GM23338 (cell line): ENCODE measurements at regions not wholly inside any gene's neighbourhood (a gene's known extent, or its start where the extent isn't known, plus 50 kb on each side); places are given as distances from the start of the nearest gene placed in this dataset.

ENCODE experiments used
- ATAC-seq: fragments of 200-7000 bp; cut with Tn5 transposase; 3 replicates; pipeline ENCODE4 v1.9.1; 2020
- DNase-seq: peaks from one replicate; pipeline ENCODE4 v3.0.0-alpha.2; 2015; ENCODE audit warnings: low spot score
- H2AFZ ChIP-seq: fragments of 200-600 bp; sonication (generic); 2 replicates; pipeline ENCODE4 v1.8.0; 2016; ENCODE audit warnings: antibody characterized with exemption, mild to moderate bottlenecking, moderate library complexity
- H3F3A ChIP-seq: fragments of 200-600 bp; sonication (generic); replicated peaks from 2 replicates; pipeline ENCODE4 v1.8.0; 2017; ENCODE audit warnings: antibody characterized with exemption, mixed run types, low read depth
- H3K27ac ChIP-seq: fragments of 200-600 bp; sonication (generic); 2 replicates; pipeline ENCODE4 v1.6.1; 2016; ENCODE audit warnings: low read depth
- H3K27me3 ChIP-seq: fragments of 200-600 bp; sonication (generic); 2 replicates; pipeline ENCODE4 v1.8.0; 2016; ENCODE audit warnings: mild to moderate bottlenecking, mixed run types, moderate library complexity; ENCODE audit not compliant: insufficient read depth
- H3K36me3 ChIP-seq: fragments of 200-600 bp; sonication (generic); 2 replicates; pipeline ENCODE4 v1.8.0; 2016; ENCODE audit warnings: mild to moderate bottlenecking; ENCODE audit not compliant: insufficient read depth
- H3K4me1 ChIP-seq: fragments of 200-600 bp; sonication (generic); 2 replicates; pipeline ENCODE4 v1.8.0; 2016; ENCODE audit warnings: mild to moderate bottlenecking, moderate library complexity; ENCODE audit not compliant: insufficient read depth
- H3K4me2 ChIP-seq: fragments of 200-600 bp; sonication (generic); 2 replicates; pipeline ENCODE4 v1.7.1; 2017; ENCODE audit warnings: mixed run types
- H3K4me3 ChIP-seq: fragments of 200-600 bp; sonication (generic); 2 replicates; pipeline ENCODE4 v1.6.1; 2016; ENCODE audit warnings: mixed run types
- H3K79me2 ChIP-seq: fragments of 200-600 bp; sonication (generic); replicated peaks from 2 replicates; pipeline ENCODE4 v1.8.0; 2017; ENCODE audit warnings: mild to moderate bottlenecking; ENCODE audit not compliant: insufficient read depth
- H3K9me2 ChIP-seq: fragments of 200-600 bp; sonication (generic); 2 replicates; pipeline ENCODE4 v1.8.0; 2017; ENCODE audit not compliant: insufficient read depth
- H4K20me1 ChIP-seq: fragments of 200-600 bp; sonication (generic); replicated peaks from 2 replicates; pipeline ENCODE4 v1.8.0; 2017; ENCODE audit warnings: mild to moderate bottlenecking; ENCODE audit not compliant: insufficient read depth
- H3K27ac Mint-ChIP-seq: 2 replicates; pipeline ENCODE4 v1.8.0; 2020; ENCODE audit warnings: inconsistent platforms, mild to moderate bottlenecking, moderate library complexity, mixed read lengths
- H3K27me3 Mint-ChIP-seq: 3 replicates; pipeline ENCODE4 v1.8.0; 2022; ENCODE audit warnings: low read depth, mild to moderate bottlenecking, moderate library complexity, mixed read lengths, inconsistent platforms; ENCODE audit not compliant: insufficient read depth, poor library complexity
- H3K36me3 Mint-ChIP-seq: 3 replicates; pipeline ENCODE4 v1.8.0; 2021; ENCODE audit warnings: low read depth, mild to moderate bottlenecking, inconsistent platforms, moderate library complexity, mixed read lengths
- H3K4me1 Mint-ChIP-seq: 3 replicates; pipeline ENCODE4 v1.8.0; 2020; ENCODE audit warnings: mild to moderate bottlenecking, inconsistent platforms, mixed read lengths
- H3K4me3 Mint-ChIP-seq: 3 replicates; pipeline ENCODE4 v1.8.0; 2021; ENCODE audit warnings: moderate library complexity, mild to moderate bottlenecking, inconsistent platforms, mixed read lengths
- H3K9me3 Mint-ChIP-seq: 3 replicates; pipeline ENCODE4 v1.8.0; 2020; ENCODE audit warnings: moderate library complexity, mild to moderate bottlenecking, inconsistent platforms, mixed read lengths
- CREB1 ChIP-seq: fragments of 250-450 bp; sonication (Bioruptor Pico); IDR thresholded peaks from 2 replicates; pipeline ENCODE4 v1.5.0; 2020; ENCODE audit warnings: low read depth, mild to moderate bottlenecking, moderate library complexity
- CTCF ChIP-seq, 2 experiments: fragments of 200-600 bp in 1 of 2; sonication (generic) in 1 of 2; conservative IDR thresholded peaks; 2 replicates each; pipeline versions ENCODE4 v1.5.1 to v1.6.1; 2016 to 2017; ENCODE audit warnings: antibody characterized with exemption in 2 of 2, low read depth in 2 of 2, mild to moderate bottlenecking in 2 of 2, moderate library complexity in 1 of 2
- ETS1 ChIP-seq: IDR thresholded peaks from 2 replicates; pipeline ENCODE4 v1.6.1; 2016; ENCODE audit warnings: antibody characterized with exemption
- EZH2 ChIP-seq: fragments of 200-600 bp; sonication (generic); IDR thresholded peaks from one replicate; pipeline ENCODE4 v1.8.0; 2017; ENCODE audit warnings: antibody characterized with exemption, mild to moderate bottlenecking, low read depth; ENCODE audit not compliant: unreplicated experiment
- EZH2phosphoT487 ChIP-seq: fragments of 200-600 bp; sonication (generic); IDR thresholded peaks from one replicate; pipeline ENCODE4 v1.8.1; 2018; ENCODE audit warnings: antibody characterized with exemption; ENCODE audit not compliant: unreplicated experiment
- JUNB ChIP-seq: IDR thresholded peaks from one replicate; pipeline ENCODE4 v1.6.1; 2016; ENCODE audit warnings: antibody characterized with exemption; ENCODE audit not compliant: unreplicated experiment
- NANOG ChIP-seq: IDR thresholded peaks from 2 replicates; pipeline ENCODE4 v1.6.1; 2016; ENCODE audit warnings: antibody characterized with exemption, borderline replicate concordance
- POLR2AphosphoS5 ChIP-seq: IDR thresholded peaks from 2 replicates; pipeline ENCODE4 v1.6.1; 2016; ENCODE audit warnings: antibody characterized with exemption, low read depth
- STAT1 ChIP-seq: IDR thresholded peaks from one replicate; pipeline ENCODE4 v1.6.1; 2016; ENCODE audit warnings: antibody characterized with exemption; ENCODE audit not compliant: unreplicated experiment
- ZNF114 ChIP-seq: fragments of 250-450 bp; sonication (Bioruptor Pico); IDR thresholded peaks from 2 replicates; pipeline ENCODE4 v1.5.0; 2020; ENCODE audit warnings: mild to moderate bottlenecking, moderate library complexity
- ZNF331 ChIP-seq: fragments of 250-450 bp; sonication (Bioruptor Pico); IDR thresholded peaks from 2 replicates; pipeline ENCODE4 v1.5.0; 2020; ENCODE audit warnings: low read depth, mild to moderate bottlenecking, moderate library complexity

- no peaks in the 10 kb centered on the region for H3K27me3 Mint-ChIP-seq
- H3K27me3 ChIP-seq: no peaks in the 10 kb centered on the region
- ATAC-seq: peak; percentile 66
Measured at GRCh38 chr5:61860978-61861377, 445.0 kb upstream of the KIF2A start.

GRCh38 chr5:61866930-61867329, 439.1 kb upstream of the KIF2A start:
- ATAC-seq: no peak
- Histone ChIP-seq H2AFZ (no peak overlapping the region), H3K4me2 (no peak overlapping the region), H3K4me1 (no peaks in the 10 kb centered on the region), H3K36me3 (peaks cover 7% of the 10 kb centered on the region; the same call in 1 of the 2 replicates), H3K79me2 (no peaks in the 10 kb centered on the region), H3F3A (no peaks in the 10 kb centered on the region), H3K4me3 (no peak overlapping the region), H4K20me1 (no peaks in the 10 kb centered on the region), H3K27ac (no peak overlapping the region), H3K9me2 (peaks cover 2% of the 10 kb centered on the region; the same call in 1 of the 2 replicates), H3K27me3 (no peaks in the 10 kb centered on the region)
- Mint-ChIP-seq H3K36me3 (peaks cover 9% of the 10 kb centered on the region), H3K9me3 (peaks cover 18% of the 10 kb centered on the region), H3K4me3 (no peak overlapping the region), H3K27me3 (peaks cover 6% of the 10 kb centered on the region), H3K27ac (no peak overlapping the region), H3K4me1 (no peaks in the 10 kb centered on the region)
- TF ChIP-seq NANOG (no peak), POLR2AphosphoS5 (no peak), ZNF114 (no peak), EZH2phosphoT487 (no peak), ZNF331 (CRISPR knock-in tag) (no peak), CREB1 (CRISPR knock-in tag) (no peak), STAT1 (no peak), ETS1 (no peak), EZH2 (no peak)
- DNase-seq: no peak

More at GRCh38 chr5:61860978-61861377, 445.0 kb upstream of the KIF2A start:
- H3K79me2 ChIP-seq: no peaks in the 10 kb centered on the region
- no peak overlapping the region for H3K4me2 ChIP-seq
- no peaks in the 10 kb centered on the region for H3F3A ChIP-seq
- peak; percentile 28 for DNase-seq
- H3K9me3 Mint-ChIP-seq: no peaks in the 10 kb centered on the region
- H4K20me1 ChIP-seq: no peaks in the 10 kb centered on the region
- H3K27ac ChIP-seq: no peak overlapping the region
- no peaks in the 10 kb centered on the region for H3K9me2 ChIP-seq
- no peak overlapping the region for H3K4me3 ChIP-seq
- TF ChIP-seq CTCF (conservative IDR thresholded peaks at IDR 0.05; ENCODE audit: low read depth in 2 of 2) (peak in 1 of 2 experiments; percentile 15; a peak in 1 of 4 replicates), CREB1 (CRISPR knock-in tag) (no peak), JUNB (no peak)
- no peaks in the 10 kb centered on the region for H3K36me3 Mint-ChIP-seq
- no peaks in the 10 kb centered on the region for H3K4me1 Mint-ChIP-seq
- no peaks in the 10 kb centered on the region for H3K4me1 ChIP-seq
- H3K27ac Mint-ChIP-seq: no peak overlapping the region
- H3K4me3 Mint-ChIP-seq: no peak overlapping the region
- H2AFZ ChIP-seq: no peak overlapping the region
- no peaks in the 10 kb centered on the region for H3K36me3 ChIP-seq
